HG03378 (cell line): ENCODE measurements at regions not wholly inside any gene's neighbourhood (a gene's known extent, or its start where the extent isn't known, plus 50 kb on each side); places are given as distances from the start of the nearest gene placed in this dataset.
"Not testable (repeated sequence)": the region's sequence is repeated elsewhere in the genome, so short reads cannot be mapped to it uniquely, and the experiment has no call there.

Experiments
- ATAC-seq: cut with Tn5 transposase; IDR thresholded peaks from one replicate; pipeline ENCODE4 v1.9.1; 2021; ENCODE audit warnings: mild to moderate bottlenecking, moderate library complexity; ENCODE audit not compliant: unreplicated experiment

GRCh38 chr5:83810511-83810910 is 89.9 kb upstream of the HAPLN1 start:
- no peak for ATAC-seq

DNA sequence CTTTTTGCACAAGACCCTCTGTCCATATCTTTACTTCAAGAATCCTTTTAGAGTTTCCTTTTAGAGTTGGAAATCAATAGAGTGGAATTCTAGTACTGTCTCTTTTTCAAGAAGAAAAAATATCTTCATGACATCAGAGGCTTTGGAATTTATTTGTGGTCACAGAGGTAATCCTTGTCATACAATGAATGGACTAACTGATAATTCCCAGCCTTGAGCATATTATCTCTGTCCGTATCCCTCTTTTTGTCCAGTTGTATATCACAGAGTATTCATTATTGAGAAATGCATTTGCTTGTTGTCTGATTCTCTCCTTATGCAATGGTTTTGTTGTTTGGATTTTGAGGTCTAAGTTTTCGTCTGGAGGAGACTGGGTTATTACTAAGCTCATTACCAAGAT is 82.0 kb upstream of the HAPLN1 start:
- no peak for ATAC-seq

DNA sequence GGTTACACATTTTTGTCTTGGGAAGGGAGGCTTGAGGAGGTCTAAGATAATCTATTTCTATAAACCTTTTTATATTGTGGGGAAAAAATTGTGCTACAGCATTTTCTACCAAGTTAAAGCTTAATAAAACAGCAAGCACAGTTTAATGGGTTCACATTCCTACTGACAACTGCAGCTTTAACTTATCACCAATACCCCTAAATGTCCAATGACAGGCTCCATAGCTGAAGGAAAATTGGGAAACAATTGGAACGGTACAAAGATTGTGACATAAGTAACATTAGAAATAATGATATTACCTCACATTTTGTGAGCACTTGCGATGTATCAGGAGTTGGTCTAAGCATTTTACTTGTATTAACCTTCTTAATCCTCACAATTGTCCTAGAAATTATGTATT is 79.5 kb upstream of the HAPLN1 start:
- no peak for ATAC-seq

GRCh38 chr5:83799020-83799419 is 78.4 kb upstream of the HAPLN1 start:
- ATAC-seq, result not testable (repeated sequence)

GRCh38 chr5:83789371-83789770 is 68.7 kb upstream of the HAPLN1 start:
- ATAC-seq, result no peak

- no peak for ATAC-seq
Observed at GRCh38 chr5:83787631-83788030, 67.0 kb upstream of the HAPLN1 start.

DNA sequence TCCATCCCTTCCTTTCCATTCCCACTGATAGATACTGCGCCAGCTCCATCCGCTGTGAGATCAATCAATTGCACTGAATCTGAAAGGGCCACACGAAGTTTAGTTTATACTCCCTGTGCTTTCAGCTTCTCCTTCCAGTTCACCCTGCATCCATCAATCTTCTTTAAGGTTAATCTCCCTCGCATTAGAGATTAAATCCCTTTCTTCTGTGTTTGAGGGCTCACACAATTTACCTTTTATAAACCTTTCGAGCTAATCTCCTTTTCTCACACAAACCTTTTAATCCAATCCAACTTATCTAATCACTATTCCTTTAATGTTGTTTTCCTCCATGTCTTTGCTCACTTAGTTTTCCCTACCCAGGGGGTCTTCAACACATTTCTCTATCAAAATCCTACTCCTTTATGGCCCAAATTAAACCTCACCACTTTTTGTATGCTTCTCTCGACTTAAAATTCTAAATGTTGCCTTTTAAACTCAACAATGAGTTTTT is 64.6 kb upstream of the HAPLN1 start:
- ATAC-seq, result no peak

DNA sequence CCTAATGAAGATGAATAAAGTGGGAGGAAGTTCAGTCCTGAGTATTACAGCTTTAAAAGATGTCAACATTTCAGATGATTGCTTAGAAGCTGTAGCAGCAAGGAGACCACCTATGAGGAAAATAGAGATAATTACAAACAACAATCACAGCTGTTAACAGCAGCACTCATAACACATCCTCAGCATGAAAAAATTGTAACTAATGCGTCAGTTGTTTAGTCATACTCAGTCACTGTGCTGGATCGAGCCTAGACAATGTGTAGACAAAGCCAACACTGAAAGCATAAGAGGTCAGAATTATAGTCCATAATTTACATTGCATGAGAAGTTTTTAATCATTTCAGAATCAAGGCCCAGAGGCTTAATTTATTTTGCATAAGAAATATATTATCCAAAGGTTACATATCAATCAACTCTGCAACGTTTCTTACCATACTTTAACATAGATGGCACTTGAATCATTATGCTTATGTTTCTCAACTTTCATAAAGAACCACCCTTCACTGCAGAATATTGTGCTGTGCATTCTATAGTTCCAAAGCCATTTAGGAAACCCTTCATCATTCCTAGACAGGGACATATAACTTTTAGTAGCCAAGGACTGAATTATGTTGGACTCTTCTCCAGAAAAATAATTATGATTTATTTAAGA is 60.2 kb upstream of the HAPLN1 start:
- no peak for ATAC-seq

DNA sequence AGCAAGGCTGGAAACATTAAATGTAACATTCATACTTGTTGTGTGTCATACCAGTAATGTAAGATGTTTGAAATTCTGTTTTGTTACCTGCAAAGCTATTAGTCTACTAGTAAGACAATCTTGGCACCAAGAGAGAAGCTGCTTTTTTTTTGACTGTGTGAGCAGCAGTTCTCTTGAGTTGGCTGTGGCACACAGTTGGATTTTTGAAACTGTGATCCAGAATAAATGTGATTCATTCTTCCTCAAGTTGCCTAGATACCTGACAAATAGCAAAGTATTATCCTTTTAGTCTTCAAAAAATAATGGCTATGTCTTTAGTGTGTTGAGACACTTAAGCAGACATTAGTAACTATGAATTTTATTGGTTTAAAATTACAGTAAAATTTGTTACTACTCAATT is 57.2 kb upstream of the HAPLN1 start:
- ATAC-seq, result no peak

GRCh38 chr5:83776437-83777031 is 55.9 kb upstream of the HAPLN1 start:
- ATAC-seq, result no peak
